A549 (cell line): ENCODE measurements at regions not wholly inside any gene's neighbourhood (a gene's known extent, or its start where the extent isn't known, plus 50 kb on each side); places are given as distances from the start of the nearest gene placed in this dataset.

Experiments
- ATAC-seq, 2 experiments: fragments of 200-7000 bp in 1 of 2; fragments of >200 bp in 1 of 2; cut with Nextera tagmentation in 1 of 2; cut with Tn5 transposase in 1 of 2; 3 replicates each; pipeline versions ENCODE4 v1.8.0 to v1.9.1; 2018 to 2020; ENCODE audit warnings: mild to moderate bottlenecking in 1 of 2, moderate library complexity in 1 of 2
- CTCF ChIA-PET: fragments of 300-600 bp; sonication (Branson Sonifier 250); formaldehyde crosslinking; extraction: SDS; loops from one replicate; lab custom pipeline; 2021; ENCODE audit warnings: antibody characterized with exemption, inconsistent platforms; lab: Yijun Ruan, JAX
- POLR2A ChIA-PET: fragments of 350-600 bp; formaldehyde crosslinking; extraction: SDS; loops from one replicate; lab custom pipeline; 2021; ENCODE audit warnings: antibody characterized with exemption, inconsistent platforms; lab: Yijun Ruan, JAX
- DNase-seq, 2 experiments: peaks; one replicate each; pipeline versions ENCODE4 v3.0.0 to v3.0.0-alpha.2; 2011 to 2016; ENCODE audit warnings: low read depth in 1 of 2, low spot score in 1 of 2
- FAIRE-seq: peaks from 2 replicates; lab custom pipeline; 2011; peaks lifted over from hg19 to GRCh38; lab: Jason Lieb, UNC
- H3K27ac ChIP-seq, 2 experiments: fragments of >200 bp; sonication (Bioruptor Twin); formaldehyde crosslinking; 3 replicates each; pipeline ENCODE4 v1.5.1; 2016 to 2017
- H3K4me1 ChIP-seq: fragments of >200 bp; sonication (Bioruptor Twin); formaldehyde crosslinking; 3 replicates; pipeline ENCODE4 v1.6.1; 2016
- H3K4me2 ChIP-seq: fragments of >200 bp; sonication (Bioruptor Twin); formaldehyde crosslinking; 3 replicates; pipeline ENCODE4 v1.6.1; 2016
- H3K4me3 ChIP-seq: fragments of >200 bp; sonication (Bioruptor Twin); formaldehyde crosslinking; 3 replicates; pipeline ENCODE4 v1.5.1; 2016
- H3K9me3 ChIP-seq: fragments of >200 bp; sonication (Bioruptor Twin); formaldehyde crosslinking; 3 replicates; pipeline ENCODE4 v1.6.1; 2016
- BHLHE40 ChIP-seq: IDR thresholded peaks from 2 replicates; pipeline ENCODE4 v1.6.1; 2012; ENCODE audit warnings: low read depth, low read length, inconsistent platforms
- CBX8 ChIP-seq: fragments of 200-600 bp; sonication (generic); IDR thresholded peaks from 2 replicates; pipeline ENCODE4 v1.6.1; 2016
- CHD2 ChIP-seq: fragments of 150-350 bp; IDR thresholded peaks from 2 replicates; pipeline ENCODE4 v1.6.1; 2014; ENCODE audit warnings: low read length; ENCODE audit not compliant: partially characterized antibody
- EHF ChIP-seq: fragments of 250-450 bp; sonication (Bioruptor Pico); IDR thresholded peaks from 2 replicates; pipeline ENCODE4 v1.5.0; 2020; ENCODE audit warnings: mild to moderate bottlenecking
- EHMT2 ChIP-seq: fragments of 200-600 bp; sonication (generic); IDR thresholded peaks from 2 replicates; pipeline ENCODE4 v1.6.1; 2016; ENCODE audit warnings: antibody characterized with exemption, low read depth, mild to moderate bottlenecking, moderate library complexity
- EP300 ChIP-seq, 2 experiments: fragments of >200 bp; sonication (Bioruptor Twin); formaldehyde crosslinking; IDR thresholded peaks; 2 replicates in 1 of 2; 3 replicates in 1 of 2; pipeline ENCODE4 v1.6.1; 2016 to 2017
- FOSL2 ChIP-seq, 2 experiments: fragments of 450-650 bp in 1 of 2; fragments of >200 bp in 1 of 2; sonication (Bioruptor Twin) in 1 of 2; formaldehyde crosslinking; IDR thresholded peaks; 2 replicates each; pipeline versions ENCODE4 v1.5.0 to v1.6.1; 2016 to 2020; ENCODE audit warnings: mild to moderate bottlenecking in 1 of 2, moderate library complexity in 1 of 2
- HDAC2 ChIP-seq: fragments of 200-600 bp; sonication (generic); IDR thresholded peaks from 2 replicates; pipeline ENCODE4 v1.6.1; 2016
- HEYL ChIP-seq: fragments of 250-450 bp; sonication (Bioruptor Pico); IDR thresholded peaks from 2 replicates; pipeline ENCODE4 v1.8.0; 2021; ENCODE audit warnings: mild to moderate bottlenecking, moderate library complexity
- HOXB13 ChIP-seq: fragments of 250-450 bp; sonication (Bioruptor Pico); IDR thresholded peaks from 2 replicates; pipeline ENCODE4 v1.5.0; 2020; ENCODE audit warnings: low read depth, mild to moderate bottlenecking, moderate library complexity
- JUN ChIP-seq, 2 experiments: fragments of >200 bp; sonication (Bioruptor Twin); formaldehyde crosslinking; IDR thresholded peaks; 2 replicates in 1 of 2; 3 replicates in 1 of 2; pipeline ENCODE4 v1.6.1; 2016 to 2017
- MAFK ChIP-seq: fragments of 450-650 bp; IDR thresholded peaks from 2 replicates; pipeline ENCODE4 v1.6.1; 2014; ENCODE audit not compliant: partially characterized antibody
- MAZ ChIP-seq: fragments of 150-350 bp; IDR thresholded peaks from 2 replicates; pipeline ENCODE4 v1.6.1; 2014; ENCODE audit warnings: antibody characterized with exemption, low read depth, low read length, borderline replicate concordance
- MYC ChIP-seq: IDR thresholded peaks from 2 replicates; pipeline ENCODE4 v1.6.1; 2012; ENCODE audit warnings: mild to moderate bottlenecking, inconsistent platforms, low read length, improper control_type of control experiment, borderline replicate concordance
- NFE2L2 ChIP-seq: fragments of 150-350 bp; conservative IDR thresholded peaks from 2 replicates; pipeline ENCODE4 v1.6.1; 2014; ENCODE audit warnings: low read length
- NR3C1 ChIP-seq: fragments of >200 bp; sonication (Bioruptor Twin); formaldehyde crosslinking; IDR thresholded peaks from 3 replicates; pipeline ENCODE4 v1.6.1; 2017
- PBX3 ChIP-seq: IDR thresholded peaks from 2 replicates; pipeline ENCODE4 v1.6.1; 2012
- POLR2A ChIP-seq: IDR thresholded peaks from 2 replicates; pipeline ENCODE4 v1.6.1; 2012; ENCODE audit warnings: mild to moderate bottlenecking, low read length
- RFX5 ChIP-seq: fragments of 450-650 bp; IDR thresholded peaks from 2 replicates; pipeline ENCODE4 v1.7.1; 2014; ENCODE audit warnings: antibody characterized with exemption, mild to moderate bottlenecking, moderate library complexity
- RNF2 ChIP-seq: fragments of 200-600 bp; sonication (generic); IDR thresholded peaks from 2 replicates; pipeline ENCODE4 v1.6.1; 2016; ENCODE audit warnings: low read depth, mild to moderate bottlenecking, antibody characterized with exemption, moderate library complexity, borderline replicate concordance
- ZC3H11A ChIP-seq: fragments of 450-650 bp; IDR thresholded peaks from 2 replicates; pipeline ENCODE4 v1.6.1; 2014; ENCODE audit warnings: antibody characterized with exemption, mild to moderate bottlenecking
- ZFP36 ChIP-seq: fragments of 450-650 bp; IDR thresholded peaks from 2 replicates; pipeline ENCODE4 v1.6.1; 2014; ENCODE audit warnings: borderline replicate concordance; ENCODE audit not compliant: partially characterized antibody
- ZSCAN20 ChIP-seq: fragments of 250-450 bp; sonication (Bioruptor Pico); IDR thresholded peaks from 2 replicates; pipeline ENCODE4 v1.8.0; 2022; ENCODE audit warnings: mild to moderate bottlenecking, moderate library complexity
- WGBS: methylation state at CpG from one replicate; pipeline ENCODE4 v1.1.6; 2017; ENCODE audit errors: missing lambda C conversion rate; 5-methylcytosine and 5-hydroxymethylcytosine counted together
- TF ChIP-seq, protein P1 (sequence below): fragments of >200 bp; sonication (Bioruptor Twin); formaldehyde crosslinking; IDR thresholded peaks from 3 replicates; pipeline ENCODE4 v1.6.1; 2016
- TF ChIP-seq, protein P2 (sequence below): fragments of >200 bp; sonication (Bioruptor Twin); formaldehyde crosslinking; IDR thresholded peaks from 3 replicates; pipeline ENCODE4 v1.5.1; 2016
- TF ChIP-seq, protein P3 (sequence below): fragments of 200-600 bp; sonication (generic); IDR thresholded peaks from 2 replicates; pipeline ENCODE4 v1.6.1; 2016; ENCODE audit warnings: antibody characterized with exemption, mild to moderate bottlenecking, moderate library complexity

- CTCF ChIA-PET: no interaction called here
- ATAC-seq: no peak
- POLR2A ChIA-PET: no interaction called here
- FAIRE-seq: no peak
- peak overlapping the region; percentile 57 to 68 for H3K27ac ChIP-seq
- TF ChIP-seq JUN (IDR thresholded peaks at IDR 0.05) (no peak), EHMT2 (no peak), HDAC2 (no peak), MYC (no peak), ZC3H11A (no peak), NFE2L2 (no peak), PBX3 (no peak), RNF2 (no peak), POLR2A (no peak), HOXB13 (CRISPR knock-in tag) (no peak), HEYL (no peak), NR3C1 (no peak), ZFP36 (no peak), EP300 (IDR thresholded peaks at IDR 0.05) (no peak), MAFK (no peak)
- TF ChIP-seq, protein P1, sequence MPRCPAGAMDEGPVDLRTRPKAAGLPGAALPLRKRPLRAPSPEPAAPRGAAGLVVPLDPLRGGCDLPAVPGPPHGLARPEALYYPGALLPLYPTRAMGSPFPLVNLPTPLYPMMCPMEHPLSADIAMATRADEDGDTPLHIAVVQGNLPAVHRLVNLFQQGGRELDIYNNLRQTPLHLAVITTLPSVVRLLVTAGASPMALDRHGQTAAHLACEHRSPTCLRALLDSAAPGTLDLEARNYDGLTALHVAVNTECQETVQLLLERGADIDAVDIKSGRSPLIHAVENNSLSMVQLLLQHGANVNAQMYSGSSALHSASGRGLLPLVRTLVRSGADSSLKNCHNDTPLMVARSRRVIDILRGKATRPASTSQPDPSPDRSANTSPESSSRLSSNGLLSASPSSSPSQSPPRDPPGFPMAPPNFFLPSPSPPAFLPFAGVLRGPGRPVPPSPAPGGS: no peak
- TF ChIP-seq, protein P2, sequence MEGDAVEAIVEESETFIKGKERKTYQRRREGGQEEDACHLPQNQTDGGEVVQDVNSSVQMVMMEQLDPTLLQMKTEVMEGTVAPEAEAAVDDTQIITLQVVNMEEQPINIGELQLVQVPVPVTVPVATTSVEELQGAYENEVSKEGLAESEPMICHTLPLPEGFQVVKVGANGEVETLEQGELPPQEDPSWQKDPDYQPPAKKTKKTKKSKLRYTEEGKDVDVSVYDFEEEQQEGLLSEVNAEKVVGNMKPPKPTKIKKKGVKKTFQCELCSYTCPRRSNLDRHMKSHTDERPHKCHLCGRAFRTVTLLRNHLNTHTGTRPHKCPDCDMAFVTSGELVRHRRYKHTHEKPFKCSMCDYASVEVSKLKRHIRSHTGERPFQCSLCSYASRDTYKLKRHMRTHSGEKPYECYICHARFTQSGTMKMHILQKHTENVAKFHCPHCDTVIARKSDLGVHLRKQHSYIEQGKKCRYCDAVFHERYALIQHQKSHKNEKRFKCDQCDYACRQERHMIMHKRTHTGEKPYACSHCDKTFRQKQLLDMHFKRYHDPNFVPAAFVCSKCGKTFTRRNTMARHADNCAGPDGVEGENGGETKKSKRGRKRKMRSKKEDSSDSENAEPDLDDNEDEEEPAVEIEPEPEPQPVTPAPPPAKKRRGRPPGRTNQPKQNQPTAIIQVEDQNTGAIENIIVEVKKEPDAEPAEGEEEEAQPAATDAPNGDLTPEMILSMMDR: no peak
- 48% methylated on average over 7 of the region's 7 CpGs for WGBS
- peak overlapping the region; percentile 68 for H3K4me2 ChIP-seq
- DNase-seq: no peak
- no peaks in the 10 kb centered on the region for H3K9me3 ChIP-seq
- no peak overlapping the region for H3K4me3 ChIP-seq
- H3K4me1 ChIP-seq: peaks cover 46% of the 10 kb centered on the region
These were observed 78.4 kb upstream of the FSTL4 start for GRCh38 chr5:133690746-133691145.

DNA sequence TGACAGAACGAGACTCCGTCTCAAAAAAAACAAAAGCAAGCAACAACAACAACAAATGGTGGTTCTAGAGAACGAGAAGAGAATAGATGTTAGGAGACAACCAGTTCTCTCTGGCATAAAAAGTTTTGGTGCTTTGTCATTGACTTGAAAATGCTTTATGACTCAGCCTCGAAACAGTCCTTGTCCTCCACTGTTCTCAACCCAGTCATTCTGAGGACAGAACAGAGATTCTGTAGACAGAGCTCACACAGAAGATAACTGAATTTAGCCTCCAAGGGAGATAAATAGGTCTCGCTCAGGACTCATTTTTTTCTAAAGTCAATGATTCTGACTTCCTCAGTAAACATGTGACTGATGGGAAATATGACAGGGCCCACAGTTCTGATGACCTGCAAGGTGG lies 76.0 kb upstream of the FSTL4 start:
- Histone ChIP-seq H3K9me3 (no peaks in the 10 kb centered on the region), H3K4me2 (peak overlapping the region; percentile 23), H3K4me1 (peaks cover 46% of the 10 kb centered on the region), H3K4me3 (no peak overlapping the region), H3K27ac (peak overlapping the region; percentile 38 to 67; a peak in 4 of 6 replicates)
- ChIA-PET POLR2A (no interaction called here), CTCF (interaction anchor here (1.1 to 1.3 kb wide), 2 partner anchors 8 to 78 kb away, joined by 3 read pairs; no protein-coding TSS in a partner anchor)
- no peak for FAIRE-seq
- no peak for ATAC-seq
- WGBS: 55% methylated on average over 5 of the region's 5 CpGs
- DNase-seq: peak in 1 of 2 experiments; percentile 7
- no peak for TF ChIP-seq ZSCAN20 (CRISPR knock-in tag)
- no peak for TF ChIP-seq HEYL
- TF ChIP-seq CHD2: no peak
- TF ChIP-seq, protein P1: no peak
- no peak for TF ChIP-seq CBX8
- TF ChIP-seq MAZ: no peak
- no peak for TF ChIP-seq HDAC2
- no peak for TF ChIP-seq EP300 (IDR thresholded peaks at IDR 0.05)
- TF ChIP-seq FOSL2 (IDR thresholded peaks at IDR 0.05): no peak
- TF ChIP-seq FOSL2 (CRISPR knock-in tag; IDR thresholded peaks at IDR 0.05): no peak
- no peak for TF ChIP-seq BHLHE40
- no peak for TF ChIP-seq ZC3H11A
- TF ChIP-seq EHF: no peak
- TF ChIP-seq NFE2L2: no peak
- TF ChIP-seq RFX5: no peak
- TF ChIP-seq, protein P3, sequence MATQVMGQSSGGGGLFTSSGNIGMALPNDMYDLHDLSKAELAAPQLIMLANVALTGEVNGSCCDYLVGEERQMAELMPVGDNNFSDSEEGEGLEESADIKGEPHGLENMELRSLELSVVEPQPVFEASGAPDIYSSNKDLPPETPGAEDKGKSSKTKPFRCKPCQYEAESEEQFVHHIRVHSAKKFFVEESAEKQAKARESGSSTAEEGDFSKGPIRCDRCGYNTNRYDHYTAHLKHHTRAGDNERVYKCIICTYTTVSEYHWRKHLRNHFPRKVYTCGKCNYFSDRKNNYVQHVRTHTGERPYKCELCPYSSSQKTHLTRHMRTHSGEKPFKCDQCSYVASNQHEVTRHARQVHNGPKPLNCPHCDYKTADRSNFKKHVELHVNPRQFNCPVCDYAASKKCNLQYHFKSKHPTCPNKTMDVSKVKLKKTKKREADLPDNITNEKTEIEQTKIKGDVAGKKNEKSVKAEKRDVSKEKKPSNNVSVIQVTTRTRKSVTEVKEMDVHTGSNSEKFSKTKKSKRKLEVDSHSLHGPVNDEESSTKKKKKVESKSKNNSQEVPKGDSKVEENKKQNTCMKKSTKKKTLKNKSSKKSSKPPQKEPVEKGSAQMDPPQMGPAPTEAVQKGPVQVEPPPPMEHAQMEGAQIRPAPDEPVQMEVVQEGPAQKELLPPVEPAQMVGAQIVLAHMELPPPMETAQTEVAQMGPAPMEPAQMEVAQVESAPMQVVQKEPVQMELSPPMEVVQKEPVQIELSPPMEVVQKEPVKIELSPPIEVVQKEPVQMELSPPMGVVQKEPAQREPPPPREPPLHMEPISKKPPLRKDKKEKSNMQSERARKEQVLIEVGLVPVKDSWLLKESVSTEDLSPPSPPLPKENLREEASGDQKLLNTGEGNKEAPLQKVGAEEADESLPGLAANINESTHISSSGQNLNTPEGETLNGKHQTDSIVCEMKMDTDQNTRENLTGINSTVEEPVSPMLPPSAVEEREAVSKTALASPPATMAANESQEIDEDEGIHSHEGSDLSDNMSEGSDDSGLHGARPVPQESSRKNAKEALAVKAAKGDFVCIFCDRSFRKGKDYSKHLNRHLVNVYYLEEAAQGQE: no peak
- TF ChIP-seq MAFK: no peak
